NT2/D1 (cell line): ENCODE measurements at regions not wholly inside any gene's neighbourhood (a gene's known extent, or its start where the extent isn't known, plus 50 kb on each side); places are given as distances from the start of the nearest gene placed in this dataset.

Experiments
- DNase-seq: peaks from one replicate; pipeline ENCODE4 v3.0.0-alpha.2; 2011; ENCODE audit warnings: low read depth, low spot score
- H3K27me3 ChIP-seq: 2 replicates; pipeline ENCODE4 v1.6.0; 2011; ENCODE audit warnings: mild to moderate bottlenecking; ENCODE audit not compliant: insufficient read length, insufficient read depth
- H3K36me3 ChIP-seq: 2 replicates; pipeline ENCODE4 v1.6.1; 2011; ENCODE audit warnings: mild to moderate bottlenecking, low read length, mixed read lengths; ENCODE audit not compliant: insufficient read depth, insufficient read length
- H3K4me1 ChIP-seq: 2 replicates; pipeline ENCODE4 v1.5.1; 2011; ENCODE audit not compliant: insufficient read depth, insufficient read length
- H3K4me3 ChIP-seq: 2 replicates; pipeline ENCODE4 v1.5.1; 2011; ENCODE audit warnings: low read depth; ENCODE audit not compliant: insufficient read length
- H3K9ac ChIP-seq: 2 replicates; pipeline ENCODE4 v1.6.0; 2011; ENCODE audit warnings: low read depth; ENCODE audit not compliant: insufficient read length
- H3K9me3 ChIP-seq: 2 replicates; pipeline ENCODE4 v1.5.1; 2011; ENCODE audit warnings: mild to moderate bottlenecking, low read length; ENCODE audit not compliant: insufficient read depth
- SUZ12 ChIP-seq: IDR thresholded peaks from 2 replicates; pipeline ENCODE4 v1.6.1; 2011; ENCODE audit not compliant: insufficient read length, insufficient read depth; ENCODE audit errors: extremely low read depth
- YY1 ChIP-seq: IDR thresholded peaks from 2 replicates; pipeline ENCODE4 v1.6.1; 2011; ENCODE audit not compliant: insufficient read length, insufficient read depth
- ZNF274 ChIP-seq: IDR thresholded peaks from 2 replicates; pipeline ENCODE4 v1.6.1; 2011; ENCODE audit warnings: mild to moderate bottlenecking, low read depth, low read length

- Histone ChIP-seq H3K27me3 (peaks cover 4% of the 10 kb centered on the region), H3K9me3 (no peaks in the 10 kb centered on the region), H3K9ac (no peak overlapping the region), H3K4me3 (no peak overlapping the region), H3K36me3 (no peaks in the 10 kb centered on the region), H3K4me1 (no peaks in the 10 kb centered on the region)
- no peak for DNase-seq
- TF ChIP-seq SUZ12 (no peak), YY1 (no peak)
Measured at GRCh38 chr13:32955881-32956594, 60.2 kb upstream of the KL start.

GRCh38 chr13:32956595-32956933, 59.7 kb upstream of the KL start:
- H3K9ac ChIP-seq: no peak overlapping the region
- no peaks in the 10 kb centered on the region for H3K36me3 ChIP-seq
- peaks cover 8% of the 10 kb centered on the region for H3K27me3 ChIP-seq
- DNase-seq: no peak
- H3K9me3 ChIP-seq: no peaks in the 10 kb centered on the region
- no peak for TF ChIP-seq SUZ12
- no peak for TF ChIP-seq YY1
- no peak for TF ChIP-seq ZNF274
- H3K4me1 ChIP-seq: no peaks in the 10 kb centered on the region
- no peak overlapping the region for H3K4me3 ChIP-seq

- Histone ChIP-seq H3K4me1 (no peaks in the 10 kb centered on the region), H3K27me3 (peaks cover 10% of the 10 kb centered on the region), H3K36me3 (no peaks in the 10 kb centered on the region), H3K9ac (no peak overlapping the region), H3K9me3 (no peaks in the 10 kb centered on the region), H3K4me3 (no peak overlapping the region)
- TF ChIP-seq YY1 (no peak), SUZ12 (no peak), ZNF274 (no peak)
- no peak for DNase-seq
Measured at GRCh38 chr13:32960626-32961025, 55.6 kb upstream of the KL start.

GRCh38 chr13:32961724-32962123, 54.5 kb upstream of the KL start:
- no peak for TF ChIP-seq YY1
- no peak for TF ChIP-seq SUZ12
- no peak for TF ChIP-seq ZNF274
- DNase-seq: no peak
- Histone ChIP-seq H3K4me1 (no peaks in the 10 kb centered on the region), H3K9ac (no peak overlapping the region), H3K9me3 (no peaks in the 10 kb centered on the region), H3K36me3 (no peaks in the 10 kb centered on the region), H3K27me3 (peaks cover 10% of the 10 kb centered on the region), H3K4me3 (no peak overlapping the region)

GRCh38 chr13:32962342-32962741, 53.9 kb upstream of the KL start:
- Histone ChIP-seq H3K4me3 (no peak overlapping the region), H3K9ac (no peak overlapping the region), H3K36me3 (no peaks in the 10 kb centered on the region), H3K27me3 (peaks cover 10% of the 10 kb centered on the region), H3K9me3 (no peaks in the 10 kb centered on the region), H3K4me1 (no peaks in the 10 kb centered on the region)
- DNase-seq: no peak
- TF ChIP-seq YY1: no peak
- TF ChIP-seq SUZ12: no peak
- no peak for TF ChIP-seq ZNF274

- Histone ChIP-seq H3K9me3 (no peaks in the 10 kb centered on the region), H3K4me3 (no peak overlapping the region), H3K9ac (no peak overlapping the region), H3K4me1 (no peaks in the 10 kb centered on the region), H3K27me3 (peaks cover 6% of the 10 kb centered on the region), H3K36me3 (no peaks in the 10 kb centered on the region)
- TF ChIP-seq YY1: no peak
- no peak for TF ChIP-seq SUZ12
- no peak for TF ChIP-seq ZNF274
- no peak for DNase-seq
Measured at GRCh38 chr13:32964987-32965386, 51.2 kb upstream of the KL start.
